Heart left ventricle (tissue), 16 donors: ENCODE measurements at regions not wholly inside any gene's neighbourhood (a gene's known extent, or its start where the extent isn't known, plus 50 kb on each side); places are given as distances from the start of the nearest gene placed in this dataset.

Experiments used
- ATAC-seq, 4 donors: fragments of 200-7000 bp; cut with Tn5 transposase; one replicate each; pipeline ENCODE4 v1.9.1; 2020 to 2022; ENCODE audit warnings: moderate library complexity in 4 of 4, mild to moderate bottlenecking in 3 of 4, moderate number of reproducible peaks in 1 of 4
- DNase-seq, 5 donors: peaks; one replicate each; pipeline ENCODE4 v3.0.0-alpha.2; 2020
- H3K27ac ChIP-seq, 12 donors: fragments of 200-600 bp; sonication (generic) in 4 of 12; one replicate each; pipeline versions ENCODE4 v1.5.0 to v1.8.0; 2016 to 2022; ENCODE audit warnings: mild to moderate bottlenecking in 2 of 12
- H3K27me3 ChIP-seq, 9 donors: fragments of 200-600 bp; sonication (generic) in 2 of 9; one replicate each; pipeline versions ENCODE4 v1.5.1 to v1.8.0; 2016 to 2022; ENCODE audit warnings: mild to moderate bottlenecking in 3 of 9
- H3K36me3 ChIP-seq, 9 donors: fragments of 200-600 bp; sonication (generic) in 2 of 9; one replicate each; pipeline versions ENCODE4 v1.5.0 to v1.8.0; 2018 to 2022; ENCODE audit warnings: mild to moderate bottlenecking in 2 of 9
- H3K4me1 ChIP-seq, 12 donors: fragments of 200-600 bp; sonication (generic) in 4 of 12; one replicate each; pipeline versions ENCODE4 v1.5.0 to v1.8.0; 2016 to 2022; ENCODE audit warnings: mild to moderate bottlenecking in 3 of 12
- H3K4me3 ChIP-seq, 12 donors: fragments of 200-600 bp; sonication (generic) in 4 of 12; one replicate each; pipeline versions ENCODE4 v1.5.0 to v1.8.0; 2017 to 2022; ENCODE audit warnings: mild to moderate bottlenecking in 9 of 12, moderate library complexity in 4 of 12
- H3K9me3 ChIP-seq, 12 donors: fragments of 200-600 bp; sonication (generic) in 4 of 12; one replicate each; pipeline versions ENCODE4 v1.5.0 to v1.8.0; 2016 to 2022; ENCODE audit warnings: mild to moderate bottlenecking in 1 of 12
- POLR2A ChIP-seq, 2 donors: fragments of 450-650 bp; IDR thresholded peaks; one replicate each; pipeline ENCODE4 v1.6.1; 2017; ENCODE audit warnings: antibody characterized with exemption in 2 of 2, mild to moderate bottlenecking in 2 of 2, moderate library complexity in 2 of 2
- WGBS, 4 donors: extraction: QIAGEN DNeasy Blood & Tissue Kit in 2 of 4; methylation state at CpG; one replicate each; pipeline versions ENCODE4 v1.1.5 to v1.1.7; 2013 to 2018; 5-methylcytosine and 5-hydroxymethylcytosine counted together
- intact Hi-C, 10 donors: fragments of 100-400 bp; cut with DNase I; formaldehyde crosslinking; loops; one replicate each; pipeline versions ENCODE4 v1.11.1 to v1.14.2; 2022
- TF ChIP-seq, protein P1 (sequence below), 12 donors: fragments of 200-600 bp; sonication (generic) in 4 of 12; IDR thresholded peaks; one replicate each; pipeline versions ENCODE4 v1.5.0 to v1.8.0; 2018 to 2022; ENCODE audit warnings: antibody characterized with exemption in 12 of 12, mild to moderate bottlenecking in 5 of 12
- donor health status: ischemic (EF 13 %, LVEDD 7.1; RV severe dilation, severe dysfunction).
- donor health status: healthy with polysubstance abuse.
- donor health status: DM: no; HTN: yes; CAD: no.
- donor health status: DM: no; HTN: no; CAD: no.
- donor health status: ischemic (EF 25% LVEDD 6.9; RV normal size, moderate dysfunction).
- donor health status: ischemic (EF 25% LVEDD 5.7; RV mildly dilated, moderate dysfunction).
- donor health status: healthy.
- donor health status: DM: yes; HTN: yes; CAD: no.
- donor health status: ischemic (EF 35%, LVEDD 5.7; RV mildly dilated, moderate dysfunction).
- donor health status: nonischemic (EF 11% LVEDD 7.7; RV severe dilation, severe dysfunction).
- donor health status: DM: yes; HTN: yes; CAD: no.
- donor health status: PGD.
- donor health status: ischemic (EF 29% LVEDD 5.4; RV normal size, mild dysfunction).
- donor health status: nonischemic (EF 23%, LVEDD 6.1; RV moderate dilation, normal function).

DNA sequence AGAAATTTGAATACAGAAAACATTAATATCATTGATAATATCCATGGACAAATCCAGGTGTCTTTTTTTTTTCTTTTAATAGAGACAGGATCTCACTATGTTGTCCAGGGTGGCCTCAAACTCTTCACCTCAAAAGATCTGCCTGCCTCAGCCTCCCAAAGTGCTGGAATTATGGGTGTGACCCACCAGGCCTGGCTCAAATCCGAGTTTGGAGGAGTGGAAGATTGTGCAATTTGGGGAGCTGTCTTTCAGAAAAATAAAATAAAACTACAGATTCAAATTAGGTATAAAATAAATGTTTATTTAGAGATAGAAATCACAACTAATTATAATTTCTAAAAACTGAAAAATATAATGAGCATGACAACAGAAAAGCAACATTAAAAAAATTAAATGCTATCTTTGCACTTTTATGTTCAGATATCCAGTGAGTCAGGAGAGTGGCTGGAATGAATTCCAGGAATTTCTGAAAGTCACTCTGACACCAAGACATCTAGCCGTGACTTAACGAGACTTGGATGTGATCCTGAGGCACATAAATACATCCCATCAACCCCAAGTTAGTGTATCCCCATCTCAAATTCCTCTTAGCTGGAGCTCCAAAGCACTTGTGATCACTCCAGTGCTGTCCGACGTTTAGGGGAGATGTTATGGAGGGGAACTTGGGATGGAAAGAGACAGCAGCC, 128.6 kb upstream of the THY1 start:
- intact Hi-C loops: no loop called here
- peaks cover 0 to 18% (median 5%) of the 10 kb centered on the region in 12 donors for H3K9me3 ChIP-seq
- no peak overlapping the region for H3K27ac ChIP-seq
- H3K27me3 ChIP-seq: peaks cover 0 to 3% (median 0%) of the 10 kb centered on the region in 9 donors
- TF ChIP-seq POLR2A (IDR thresholded peaks at IDR 0.05): no peak
- TF ChIP-seq, protein P1, sequence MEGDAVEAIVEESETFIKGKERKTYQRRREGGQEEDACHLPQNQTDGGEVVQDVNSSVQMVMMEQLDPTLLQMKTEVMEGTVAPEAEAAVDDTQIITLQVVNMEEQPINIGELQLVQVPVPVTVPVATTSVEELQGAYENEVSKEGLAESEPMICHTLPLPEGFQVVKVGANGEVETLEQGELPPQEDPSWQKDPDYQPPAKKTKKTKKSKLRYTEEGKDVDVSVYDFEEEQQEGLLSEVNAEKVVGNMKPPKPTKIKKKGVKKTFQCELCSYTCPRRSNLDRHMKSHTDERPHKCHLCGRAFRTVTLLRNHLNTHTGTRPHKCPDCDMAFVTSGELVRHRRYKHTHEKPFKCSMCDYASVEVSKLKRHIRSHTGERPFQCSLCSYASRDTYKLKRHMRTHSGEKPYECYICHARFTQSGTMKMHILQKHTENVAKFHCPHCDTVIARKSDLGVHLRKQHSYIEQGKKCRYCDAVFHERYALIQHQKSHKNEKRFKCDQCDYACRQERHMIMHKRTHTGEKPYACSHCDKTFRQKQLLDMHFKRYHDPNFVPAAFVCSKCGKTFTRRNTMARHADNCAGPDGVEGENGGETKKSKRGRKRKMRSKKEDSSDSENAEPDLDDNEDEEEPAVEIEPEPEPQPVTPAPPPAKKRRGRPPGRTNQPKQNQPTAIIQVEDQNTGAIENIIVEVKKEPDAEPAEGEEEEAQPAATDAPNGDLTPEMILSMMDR (IDR thresholded peaks at IDR 0.05): no peak
- no peaks in the 10 kb centered on the region for H3K4me1 ChIP-seq
- no peak for ATAC-seq
- no peaks in the 10 kb centered on the region for H3K36me3 ChIP-seq
- DNase-seq: no peak
- WGBS, 4 donors: 47 to 56% (median 51%) methylated on average over 5 of the region's 5 CpGs
- H3K4me3 ChIP-seq: no peak overlapping the region

DNA sequence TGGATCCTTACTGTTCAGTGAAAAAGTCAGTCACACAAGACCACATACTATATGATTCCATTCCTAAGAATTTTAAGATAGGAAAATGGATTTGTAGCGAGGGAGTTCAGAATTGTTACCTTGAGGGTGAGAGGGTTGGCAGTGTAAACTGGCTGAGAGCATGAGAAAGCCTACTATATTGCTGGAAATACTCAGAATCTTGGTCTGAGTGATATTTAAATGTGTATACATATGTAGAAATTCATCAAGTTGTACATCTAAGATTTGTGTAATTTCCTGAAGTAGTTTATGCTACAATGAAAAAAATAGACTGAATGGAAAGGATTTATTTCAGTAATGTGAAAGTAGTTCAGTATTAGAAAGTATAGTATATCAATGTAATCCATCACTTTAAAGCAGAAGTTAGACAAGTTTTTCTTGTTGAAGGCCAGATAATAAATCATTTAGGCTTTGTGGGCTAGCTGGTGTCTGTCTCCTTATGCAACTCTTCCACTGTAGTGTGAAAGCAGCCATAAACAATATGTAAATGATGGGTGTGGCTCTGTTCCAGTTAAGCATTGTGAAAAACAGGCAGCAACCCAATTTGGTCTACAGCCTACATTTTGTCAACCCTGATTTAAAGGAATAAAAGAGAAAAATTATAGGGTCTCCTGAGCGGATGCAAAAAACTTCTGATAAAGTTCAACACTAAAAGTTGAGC, 127.2 kb upstream of the THY1 start:
- H3K27me3 ChIP-seq: peaks cover 0 to 3% (median 0%) of the 10 kb centered on the region in 9 donors
- peaks cover 0 to 11% (median 5%) of the 10 kb centered on the region in 12 donors for H3K9me3 ChIP-seq
- ATAC-seq: no peak
- H3K27ac ChIP-seq: no peak overlapping the region
- no peak for TF ChIP-seq POLR2A (IDR thresholded peaks at IDR 0.05)
- TF ChIP-seq, protein P1 (IDR thresholded peaks at IDR 0.05): no peak
- H3K36me3 ChIP-seq: no peaks in the 10 kb centered on the region
- H3K4me3 ChIP-seq: no peak overlapping the region
- H3K4me1 ChIP-seq: no peaks in the 10 kb centered on the region
- DNase-seq: no peak
- WGBS, 4 donors: 41 to 63% (median 60%) methylated on average over 2 of the region's 2 CpGs
- intact Hi-C loops: no loop called here

DNA sequence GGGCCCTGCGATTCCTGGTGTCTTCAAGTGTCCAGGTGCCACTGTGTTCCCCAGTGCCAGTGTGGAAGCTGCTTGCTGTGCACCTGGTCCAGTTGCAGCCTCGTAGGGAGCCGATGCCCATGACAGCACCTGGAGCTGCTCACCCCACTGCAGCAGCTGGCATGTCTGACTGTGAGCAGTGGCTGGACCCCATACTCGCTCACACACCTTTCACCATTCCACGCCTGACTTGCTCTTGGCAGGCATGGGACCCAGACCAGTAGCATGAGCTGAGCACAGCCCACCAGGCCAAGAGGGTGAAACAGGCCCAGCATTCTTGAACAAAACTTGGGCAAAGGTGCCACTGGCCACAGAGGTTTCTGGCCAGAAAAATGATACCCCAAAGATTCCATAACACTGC, 124.5 kb upstream of the THY1 start:
- 86 to 100% (median 92%) methylated on average over 4 to 5 of the region's 5 CpGs for WGBS, 4 donors
- intact Hi-C loops: no loop called here

More for the DNA sequence above, 124.5 kb upstream of the THY1 start:
- TF ChIP-seq POLR2A (IDR thresholded peaks at IDR 0.05): no peak
- TF ChIP-seq, protein P1 (IDR thresholded peaks at IDR 0.05): no peak
- H3K4me1 ChIP-seq: no peaks in the 10 kb centered on the region
- peaks cover 0 to 11% (median 5%) of the 10 kb centered on the region in 12 donors for H3K9me3 ChIP-seq
- H3K27ac ChIP-seq: no peak overlapping the region
- DNase-seq (no peak), ATAC-seq (no peak)
- H3K36me3 ChIP-seq: no peaks in the 10 kb centered on the region
- no peaks in the 10 kb centered on the region for H3K27me3 ChIP-seq
- H3K4me3 ChIP-seq: no peak overlapping the region
